Fibroblast of the aortic adventitia (primary cell): ENCODE measurements at regions not wholly inside any gene's neighbourhood (a gene's known extent, or its start where the extent isn't known, plus 50 kb on each side); places are given as distances from the start of the nearest gene placed in this dataset.
A peak's percentile ranks its signal among the peaks of the same experiment; 100 is the strongest.
"Not testable (repeated sequence)": the region's sequence is repeated elsewhere in the genome, so short reads cannot be mapped to it uniquely, and the experiment has no call there.

Source experiments
- DNase-seq: peaks from one replicate; pipeline ENCODE4 v3.0.0-alpha.2; 2010; ENCODE audit warnings: low read depth
- H3K4me3 ChIP-seq: 2 replicates; pipeline ENCODE4 v1.5.1; 2011; ENCODE audit warnings: low read depth, mild to moderate bottlenecking, control low read depth, low read length, moderate library complexity
- TF ChIP-seq, protein P1 (sequence below): IDR thresholded peaks from 2 replicates; pipeline ENCODE4 v1.5.1; 2011; ENCODE audit warnings: mild to moderate bottlenecking, low read length, control low read depth, inconsistent platforms; ENCODE audit not compliant: insufficient read depth

GRCh38 chrX:133483771-133484170, 68.5 kb upstream of the GPC4 start:
- DNase-seq, H3K4me3 ChIP-seq: not testable (repeated sequence)

DNA sequence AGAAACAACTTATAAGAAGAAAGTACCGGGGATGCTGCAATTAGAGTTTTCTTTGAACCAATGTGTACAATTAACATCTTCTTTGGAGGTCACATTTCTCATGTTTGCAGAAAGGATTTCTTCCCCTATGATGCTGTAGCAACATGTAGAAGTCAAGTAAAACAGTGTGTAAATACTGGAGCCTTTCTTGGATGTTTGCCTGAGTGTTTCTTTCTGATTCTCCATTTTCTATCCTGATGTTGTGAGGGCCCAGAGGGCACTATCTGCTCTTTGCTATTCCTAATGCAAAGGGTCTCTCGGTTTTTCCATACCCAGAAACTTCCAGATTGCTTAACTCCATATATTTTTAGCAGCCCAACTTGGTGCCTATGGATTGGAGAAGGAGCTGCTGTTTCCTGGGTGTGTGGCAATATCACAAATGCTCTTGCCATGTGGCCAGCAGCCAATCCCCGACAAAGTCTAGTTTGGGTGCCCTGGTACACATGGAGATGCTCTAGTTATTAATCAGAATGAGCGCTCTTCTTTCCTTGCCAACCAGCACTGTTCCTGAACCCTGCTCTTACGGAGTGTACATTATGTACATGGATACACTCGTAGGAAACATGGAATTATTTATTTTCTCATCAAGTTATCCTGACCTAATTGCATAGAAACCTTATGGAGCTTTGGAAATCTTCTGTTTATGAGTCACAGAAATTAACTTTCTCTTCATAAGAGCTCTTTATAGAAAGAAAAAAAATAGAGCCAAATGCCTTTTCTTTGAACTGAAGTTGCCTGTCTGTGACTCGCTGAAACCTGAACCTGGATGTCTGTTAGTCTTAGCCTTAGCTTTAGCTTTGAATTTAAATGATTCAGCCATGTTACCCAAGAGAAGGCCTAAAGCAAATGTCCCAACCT, 67.0 kb upstream of the GPC4 start:
- TF ChIP-seq, protein P1, sequence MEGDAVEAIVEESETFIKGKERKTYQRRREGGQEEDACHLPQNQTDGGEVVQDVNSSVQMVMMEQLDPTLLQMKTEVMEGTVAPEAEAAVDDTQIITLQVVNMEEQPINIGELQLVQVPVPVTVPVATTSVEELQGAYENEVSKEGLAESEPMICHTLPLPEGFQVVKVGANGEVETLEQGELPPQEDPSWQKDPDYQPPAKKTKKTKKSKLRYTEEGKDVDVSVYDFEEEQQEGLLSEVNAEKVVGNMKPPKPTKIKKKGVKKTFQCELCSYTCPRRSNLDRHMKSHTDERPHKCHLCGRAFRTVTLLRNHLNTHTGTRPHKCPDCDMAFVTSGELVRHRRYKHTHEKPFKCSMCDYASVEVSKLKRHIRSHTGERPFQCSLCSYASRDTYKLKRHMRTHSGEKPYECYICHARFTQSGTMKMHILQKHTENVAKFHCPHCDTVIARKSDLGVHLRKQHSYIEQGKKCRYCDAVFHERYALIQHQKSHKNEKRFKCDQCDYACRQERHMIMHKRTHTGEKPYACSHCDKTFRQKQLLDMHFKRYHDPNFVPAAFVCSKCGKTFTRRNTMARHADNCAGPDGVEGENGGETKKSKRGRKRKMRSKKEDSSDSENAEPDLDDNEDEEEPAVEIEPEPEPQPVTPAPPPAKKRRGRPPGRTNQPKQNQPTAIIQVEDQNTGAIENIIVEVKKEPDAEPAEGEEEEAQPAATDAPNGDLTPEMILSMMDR, result no peak
- DNase-seq, result peak; percentile 48
- H3K4me3 ChIP-seq, result no peak overlapping the region

DNA sequence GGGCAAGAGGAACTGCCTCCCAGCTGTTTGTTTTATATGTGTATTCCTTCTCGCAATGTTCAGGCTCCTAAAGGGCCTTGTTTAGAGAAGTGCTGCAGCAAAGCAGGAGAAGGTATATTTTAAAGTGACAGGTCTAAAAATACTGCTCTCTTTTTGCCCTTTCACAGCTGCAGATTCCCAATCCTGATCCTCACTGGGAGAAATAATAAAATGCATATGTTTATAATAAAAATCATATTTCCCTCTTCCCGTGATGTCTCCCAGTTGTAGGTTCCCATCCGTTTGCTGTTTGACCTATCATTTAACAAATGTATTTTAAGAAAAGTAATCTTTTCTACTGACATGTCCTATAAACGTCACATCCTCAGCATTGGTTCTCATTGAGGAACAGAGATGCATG, 62.7 kb upstream of the GPC4 start:
- no peak for DNase-seq
- no peak overlapping the region for H3K4me3 ChIP-seq
- TF ChIP-seq, protein P1, result no peak

DNA sequence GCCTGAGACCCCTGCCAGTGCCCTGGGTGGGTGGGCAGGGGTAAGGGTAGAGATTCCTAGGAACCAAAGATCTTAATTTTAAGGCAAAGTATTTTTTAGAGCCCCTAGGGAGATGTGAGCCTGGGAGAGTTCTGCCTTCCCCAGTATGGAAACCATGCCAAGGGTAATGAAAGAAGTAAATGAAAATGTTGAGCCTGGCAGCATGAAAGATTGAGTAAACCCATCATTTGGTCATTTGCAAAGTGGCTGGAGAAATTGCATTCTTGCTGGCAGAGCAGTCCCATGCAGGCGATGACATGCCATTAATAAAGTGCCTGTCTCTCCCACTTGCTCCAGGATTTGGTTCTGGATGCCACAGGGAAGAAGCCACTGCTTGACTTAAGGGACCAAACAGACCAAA, 60.7 kb upstream of the GPC4 start:
- H3K4me3 ChIP-seq, result no peak overlapping the region
- TF ChIP-seq, protein P1, result no peak
- no peak for DNase-seq

- TF ChIP-seq, protein P1, result no peak
- DNase-seq, result no peak
- no peak overlapping the region for H3K4me3 ChIP-seq
Observed at GRCh38 chrX:133475521-133475920, 60.2 kb upstream of the GPC4 start.

GRCh38 chrX:133474574-133474973, 59.3 kb upstream of the GPC4 start:
- no peak for DNase-seq
- TF ChIP-seq, protein P1, result no peak
- H3K4me3 ChIP-seq, result no peak overlapping the region

- TF ChIP-seq, protein P1, result no peak
- H3K4me3 ChIP-seq, result no peak overlapping the region
- DNase-seq, result no peak
Observed at GRCh38 chrX:133473451-133473850, 58.2 kb upstream of the GPC4 start.
